ENCODE measurements at regions not wholly inside any gene's neighbourhood (a gene's known extent, or its start where the extent isn't known, plus 50 kb on each side); places are given as distances from the start of the nearest gene placed in this dataset.

GRCh38 chr10:78448470-78448869 is 414.8 kb downstream of the RPS24 start:
- H3K27ac ChIP-seq = no peak overlapping the region
- peak; percentile 55 for DNase-seq (ENCODE audit: low spot score)
- H3K4me3 ChIP-seq = no peak overlapping the region
- no peak for TF ChIP-seq CTCF (IDR thresholded peaks at IDR 0.05)

- H3K4me3 ChIP-seq = no peak overlapping the region
- no peak overlapping the region for H3K27ac ChIP-seq
- no peak for TF ChIP-seq CTCF (IDR thresholded peaks at IDR 0.05)
- no peak for DNase-seq (ENCODE audit: low spot score)
These were observed 415.3 kb downstream of the RPS24 start for GRCh38 chr10:78448994-78449418.

GRCh38 chr10:78449554-78449953 is 415.9 kb downstream of the RPS24 start:
- peak; percentile 31 for DNase-seq (ENCODE audit: low spot score)
- no peak for TF ChIP-seq CTCF (IDR thresholded peaks at IDR 0.05)
- H3K4me3 ChIP-seq = no peak overlapping the region
- H3K27ac ChIP-seq = no peak overlapping the region

GRCh38 chr10:78450239-78450638 is 416.6 kb downstream of the RPS24 start:
- TF ChIP-seq CTCF (IDR thresholded peaks at IDR 0.05) = no peak
- peak; percentile 43 for DNase-seq (ENCODE audit: low spot score)
- H3K4me3 ChIP-seq = no peak overlapping the region
- no peak overlapping the region for H3K27ac ChIP-seq

- no peak overlapping the region for H3K4me3 ChIP-seq
- no peak overlapping the region for H3K27ac ChIP-seq
- no peak for TF ChIP-seq CTCF (IDR thresholded peaks at IDR 0.05)
- DNase-seq (ENCODE audit: low spot score) = peak; percentile 35
These were observed 417.3 kb downstream of the RPS24 start for GRCh38 chr10:78450807-78451485.

- H3K27ac ChIP-seq = no peak overlapping the region
- TF ChIP-seq CTCF (IDR thresholded peaks at IDR 0.05) = no peak
- H3K4me3 ChIP-seq = no peak overlapping the region
- DNase-seq (ENCODE audit: low spot score) = no peak
These were observed 417.9 kb downstream of the RPS24 start for GRCh38 chr10:78451592-78451991.

GRCh38 chr10:78454123-78454645 is 420.5 kb downstream of the RPS24 start:
- H3K4me3 ChIP-seq = no peak overlapping the region
- no peak overlapping the region for H3K27ac ChIP-seq
- TF ChIP-seq CTCF (IDR thresholded peaks at IDR 0.05) = no peak
- no peak for DNase-seq (ENCODE audit: low spot score)

Measured in coronary artery (tissue), 2 donors.